ENCODE measurements at regions not wholly inside any gene's neighbourhood (a gene's known extent, or its start where the extent isn't known, plus 50 kb on each side); places are given as distances from the start of the nearest gene placed in this dataset.

GRCh38 chr11:25593221-25593620, 738.7 kb upstream of the ANO3 start:
- H3K9me3 ChIP-seq: no peaks in the 10 kb centered on the region
- H3K36me3 ChIP-seq (ENCODE audit: low read depth, missing control alignments): no peaks in the 10 kb centered on the region
- H3K4me1 ChIP-seq: no peaks in the 10 kb centered on the region
- H3K4me3 ChIP-seq: no peak overlapping the region
- no peak for DNase-seq
- intact Hi-C loops (cut with DNase I; ENCODE audit: low total_unique reads): no loop called here
- TF ChIP-seq CTCF (IDR thresholded peaks at IDR 0.05) (no peak), POLR2A (IDR thresholded peaks at IDR 0.05) (no peak)
- 55 to 67% methylated on average over 5 of the region's 5 CpGs for WGBS, 2 donors
- no peak overlapping the region for H3K27ac ChIP-seq
- H3K27me3 ChIP-seq: no peaks in the 10 kb centered on the region

GRCh38 chr11:25596701-25597100, 735.2 kb upstream of the ANO3 start:
- no peak for TF ChIP-seq CTCF (IDR thresholded peaks at IDR 0.05)
- no peak for TF ChIP-seq POLR2A (IDR thresholded peaks at IDR 0.05)
- H3K27me3 ChIP-seq: no peaks in the 10 kb centered on the region
- DNase-seq: no peak
- no peaks in the 10 kb centered on the region for H3K9me3 ChIP-seq
- H3K4me3 ChIP-seq: no peak overlapping the region
- H3K27ac ChIP-seq: no peak overlapping the region
- intact Hi-C loops (cut with DNase I; ENCODE audit: low total_unique reads): no loop called here
- H3K36me3 ChIP-seq (ENCODE audit: low read depth, missing control alignments): no peaks in the 10 kb centered on the region
- no peaks in the 10 kb centered on the region for H3K4me1 ChIP-seq
- 86 to 90% methylated on average over 3 of the region's 3 CpGs for WGBS, 2 donors

- Histone ChIP-seq H3K4me3 (no peak overlapping the region), H3K27me3 (no peaks in the 10 kb centered on the region), H3K4me1 (no peaks in the 10 kb centered on the region), H3K36me3 (ENCODE audit: low read depth, missing control alignments) (no peaks in the 10 kb centered on the region), H3K27ac (no peak overlapping the region), H3K9me3 (no peaks in the 10 kb centered on the region)
- intact Hi-C loops (cut with DNase I; ENCODE audit: low total_unique reads): no loop called here
- DNase-seq: no peak
- WGBS, 2 donors: 35 to 37% methylated on average over 2 of the region's 2 CpGs
- TF ChIP-seq CTCF (IDR thresholded peaks at IDR 0.05) (no peak), POLR2A (IDR thresholded peaks at IDR 0.05) (no peak)
Measured at GRCh38 chr11:25597696-25598095, 734.2 kb upstream of the ANO3 start.

GRCh38 chr11:25602149-25602548, 729.8 kb upstream of the ANO3 start:
- no peaks in the 10 kb centered on the region for H3K9me3 ChIP-seq
- no peak overlapping the region for H3K27ac ChIP-seq
- DNase-seq: no peak
- intact Hi-C loops (cut with DNase I; ENCODE audit: low total_unique reads): no loop called here
- no peaks in the 10 kb centered on the region for H3K36me3 ChIP-seq (ENCODE audit: low read depth, missing control alignments)
- WGBS, 2 donors: 62 to 70% methylated on average over 2 of the region's 2 CpGs
- H3K4me1 ChIP-seq: no peaks in the 10 kb centered on the region
- TF ChIP-seq CTCF (IDR thresholded peaks at IDR 0.05): no peak
- no peak for TF ChIP-seq POLR2A (IDR thresholded peaks at IDR 0.05)
- no peak overlapping the region for H3K4me3 ChIP-seq
- H3K27me3 ChIP-seq: no peaks in the 10 kb centered on the region

GRCh38 chr11:25602959-25603358, 729.0 kb upstream of the ANO3 start:
- Histone ChIP-seq H3K27ac (no peak overlapping the region), H3K27me3 (no peaks in the 10 kb centered on the region), H3K9me3 (no peaks in the 10 kb centered on the region), H3K36me3 (ENCODE audit: low read depth, missing control alignments) (no peaks in the 10 kb centered on the region), H3K4me3 (no peak overlapping the region), H3K4me1 (no peaks in the 10 kb centered on the region)
- intact Hi-C loops (cut with DNase I; ENCODE audit: low total_unique reads): no loop called here
- TF ChIP-seq CTCF (IDR thresholded peaks at IDR 0.05) (no peak), POLR2A (IDR thresholded peaks at IDR 0.05) (no peak)
- no peak for DNase-seq
- 95% methylated on average over 2 of the region's 2 CpGs for WGBS, 2 donors
